Endothelial cell of umbilical vein (primary cell): ENCODE measurements at regions not wholly inside any gene's neighbourhood (a gene's known extent, or its start where the extent isn't known, plus 50 kb on each side); places are given as distances from the start of the nearest gene placed in this dataset.

ENCODE experiments used
- CTCF ChIP-seq, 2 donors: IDR thresholded peaks; 1 replicate in 1 of 2; 2 replicates in 1 of 2; pipeline ENCODE4 v1.5.1; 2011; ENCODE audit warnings: low read length in 2 of 2, mild to moderate bottlenecking in 2 of 2, moderate library complexity in 2 of 2, control low read depth in 1 of 2, inconsistent platforms in 1 of 2, low read depth in 1 of 2; ENCODE audit not compliant: insufficient read depth in 1 of 2; ENCODE audit errors: extremely low read depth in 1 of 2
- EZH2 ChIP-seq: IDR thresholded peaks from 2 replicates; pipeline ENCODE4 v1.6.1; 2012; ENCODE audit warnings: borderline replicate concordance, low read depth, mild to moderate bottlenecking, moderate library complexity, low read length, inconsistent platforms; ENCODE audit not compliant: severe bottlenecking
- JUN ChIP-seq: IDR thresholded peaks from 2 replicates; pipeline ENCODE4 v1.6.1; 2011; ENCODE audit warnings: borderline replicate concordance, low read depth; ENCODE audit not compliant: insufficient read length, insufficient read depth
- POLR2A ChIP-seq: IDR thresholded peaks from 2 replicates; pipeline ENCODE4 v1.6.1; 2012; ENCODE audit warnings: low read depth, mild to moderate bottlenecking, control low read depth, low read length
- TF ChIP-seq, protein P1 (sequence below): IDR thresholded peaks from 2 replicates; pipeline ENCODE4 v1.6.1; 2011; ENCODE audit not compliant: insufficient read depth, insufficient read length

GRCh38 chr7:10604128-10604527, 369.5 kb upstream of the PHF14 start:
- TF ChIP-seq CTCF (IDR thresholded peaks at IDR 0.05; ENCODE audit: extremely low read depth in 1 of 2, insufficient read depth in 1 of 2, low read depth in 1 of 2, low read length in 2 of 2) = no peak
- no peak for TF ChIP-seq POLR2A
- TF ChIP-seq, protein P1, sequence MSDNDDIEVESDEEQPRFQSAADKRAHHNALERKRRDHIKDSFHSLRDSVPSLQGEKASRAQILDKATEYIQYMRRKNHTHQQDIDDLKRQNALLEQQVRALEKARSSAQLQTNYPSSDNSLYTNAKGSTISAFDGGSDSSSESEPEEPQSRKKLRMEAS = no peak
- no peak for TF ChIP-seq EZH2
- TF ChIP-seq JUN = no peak
